HG02798 (cell line): ENCODE measurements at regions not wholly inside any gene's neighbourhood (a gene's known extent, or its start where the extent isn't known, plus 50 kb on each side); places are given as distances from the start of the nearest gene placed in this dataset.

Experiments
- ATAC-seq: cut with Tn5 transposase; IDR thresholded peaks from one replicate; pipeline ENCODE4 v1.9.1; 2021; ENCODE audit warnings: mild to moderate bottlenecking; ENCODE audit not compliant: unreplicated experiment, poor library complexity

GRCh38 chr7:46848944-46849343 is 733.0 kb downstream of the TNS3 start:
- no peak for ATAC-seq

- ATAC-seq, result no peak
Observed at GRCh38 chr7:46848311-46848710, 733.6 kb downstream of the TNS3 start.

- no peak for ATAC-seq
Observed at GRCh38 chr7:46847126-46847525, 734.8 kb downstream of the TNS3 start.

DNA sequence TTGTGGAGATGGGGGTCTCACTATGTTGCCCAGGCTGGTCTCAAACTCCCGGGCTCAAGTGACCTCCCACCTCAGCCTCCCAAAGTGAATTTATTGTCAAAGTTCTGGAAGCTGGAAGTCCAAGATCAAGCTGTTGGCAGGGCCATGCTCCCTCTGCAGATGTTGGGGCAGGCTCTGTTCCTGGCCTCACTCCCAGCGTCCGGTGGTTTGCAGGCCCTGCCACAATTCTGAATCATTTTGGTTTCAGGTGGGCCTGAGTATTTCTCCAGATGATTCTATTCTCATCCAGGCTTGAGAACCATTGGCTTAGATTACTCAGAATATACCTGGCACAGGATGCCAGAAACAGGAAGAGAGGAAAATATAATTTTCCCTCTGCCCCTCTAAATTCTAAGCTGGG is 737.4 kb downstream of the TNS3 start:
- ATAC-seq, result no peak

GRCh38 chr7:46841248-46841647 is 740.7 kb downstream of the TNS3 start:
- ATAC-seq, result no peak

- no peak for ATAC-seq
Observed at GRCh38 chr7:46839651-46840050, 742.3 kb downstream of the TNS3 start.

- ATAC-seq, result no peak
Observed at GRCh38 chr7:46838463-46838862, 743.4 kb downstream of the TNS3 start.

- no peak for ATAC-seq
Observed at GRCh38 chr7:46835556-46835955, 746.4 kb downstream of the TNS3 start.

GRCh38 chr7:46834921-46835320 is 747.0 kb downstream of the TNS3 start:
- ATAC-seq, result no peak

- ATAC-seq, result no peak
Observed at GRCh38 chr7:46833197-46833596, 748.7 kb downstream of the TNS3 start.

DNA sequence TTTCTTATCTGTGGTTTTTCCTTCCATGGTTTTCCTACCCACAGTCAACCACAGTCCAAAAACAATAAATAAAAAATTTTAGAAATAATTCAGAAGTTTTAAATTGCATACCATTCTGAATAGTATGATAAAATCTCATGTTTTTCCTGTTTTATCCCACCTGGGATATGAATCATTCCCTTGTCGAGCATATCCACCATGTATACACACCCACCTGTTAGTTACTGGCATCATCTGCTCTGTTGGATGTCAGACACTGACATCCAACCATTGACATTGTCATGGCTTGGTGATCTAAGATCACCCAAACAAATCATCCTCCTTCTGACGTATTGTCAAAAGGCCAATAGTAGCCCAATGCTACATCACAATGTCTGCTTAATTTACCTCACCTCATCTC is 749.8 kb downstream of the TNS3 start:
- no peak for ATAC-seq

DNA sequence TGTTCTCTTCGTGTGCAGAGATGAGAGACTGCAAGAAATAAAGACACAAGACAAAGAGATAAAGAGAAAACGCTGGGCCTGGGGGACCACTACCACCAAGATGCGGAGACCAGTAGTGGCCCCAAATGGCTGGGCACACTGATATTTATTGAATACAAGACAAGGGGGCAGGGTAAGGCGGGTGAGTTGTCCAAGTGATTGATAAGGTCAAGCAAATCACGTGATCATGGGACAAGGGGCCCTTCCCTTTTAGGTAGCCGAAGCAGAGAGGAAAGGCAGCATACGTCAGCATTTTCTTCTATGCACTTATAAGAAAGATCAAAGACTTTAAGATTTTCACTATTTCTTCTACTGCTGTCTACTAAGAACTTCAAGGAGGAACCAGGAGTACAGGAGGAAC is 762.1 kb downstream of the TNS3 start:
- ATAC-seq, result no peak

DNA sequence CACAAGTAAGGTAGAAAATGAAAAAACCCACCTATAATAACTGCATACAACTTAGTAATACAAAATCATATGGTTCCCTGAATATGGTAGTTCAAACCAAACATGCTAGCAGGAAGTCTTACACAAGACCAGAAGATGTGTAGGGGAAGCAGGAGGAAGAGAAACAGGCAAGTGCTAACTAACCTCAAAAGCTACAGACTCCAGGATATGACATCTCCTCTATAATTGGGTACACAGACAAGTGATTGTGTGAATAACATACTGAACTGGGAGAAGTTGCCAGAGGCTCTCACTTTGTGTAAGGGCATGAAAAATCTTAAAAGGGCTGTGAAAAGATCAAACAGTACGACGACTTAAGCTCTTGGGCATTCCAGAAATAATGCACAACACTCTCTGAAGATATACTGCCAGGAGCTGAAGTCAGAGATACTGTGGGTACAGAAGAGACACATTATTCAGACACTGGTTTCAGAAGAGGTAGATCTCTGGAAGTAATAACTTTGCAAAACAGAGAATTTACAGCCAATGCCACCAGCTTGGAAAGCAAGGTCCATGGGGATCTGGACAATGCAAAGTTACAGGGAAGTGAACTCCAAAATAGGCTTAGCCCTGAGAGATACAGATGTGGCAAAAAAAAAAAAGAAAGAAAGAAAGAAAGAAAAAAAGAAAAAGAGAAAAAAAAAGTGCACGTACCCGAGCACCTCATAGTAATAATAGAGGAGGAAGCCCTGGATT is 767.2 kb downstream of the TNS3 start:
- ATAC-seq, result no peak

GRCh38 chr7:46812101-46812675 is 769.7 kb downstream of the TNS3 start:
- ATAC-seq, result no peak

GRCh38 chr7:46811529-46811928 is 770.4 kb downstream of the TNS3 start:
- no peak for ATAC-seq

DNA sequence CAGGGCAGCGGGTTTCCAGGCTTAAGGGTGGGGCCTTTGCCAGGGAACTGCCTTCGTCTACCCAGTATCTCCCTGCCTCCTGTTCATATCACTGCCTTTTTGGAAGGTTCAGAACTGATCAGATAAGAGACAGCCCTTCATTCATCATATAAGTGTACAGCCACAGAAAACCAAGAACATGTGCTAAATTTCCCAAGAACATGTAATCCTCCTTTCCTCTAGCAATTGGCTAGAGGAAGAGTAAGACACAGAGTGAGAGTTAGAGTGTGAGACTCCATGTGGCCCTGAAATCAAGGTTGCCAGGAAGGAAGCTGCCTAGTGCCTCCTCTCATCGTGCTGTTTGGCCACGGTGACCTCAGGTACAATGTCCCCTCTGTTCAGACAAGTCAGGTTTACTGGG is 770.9 kb downstream of the TNS3 start:
- ATAC-seq, result no peak

DNA sequence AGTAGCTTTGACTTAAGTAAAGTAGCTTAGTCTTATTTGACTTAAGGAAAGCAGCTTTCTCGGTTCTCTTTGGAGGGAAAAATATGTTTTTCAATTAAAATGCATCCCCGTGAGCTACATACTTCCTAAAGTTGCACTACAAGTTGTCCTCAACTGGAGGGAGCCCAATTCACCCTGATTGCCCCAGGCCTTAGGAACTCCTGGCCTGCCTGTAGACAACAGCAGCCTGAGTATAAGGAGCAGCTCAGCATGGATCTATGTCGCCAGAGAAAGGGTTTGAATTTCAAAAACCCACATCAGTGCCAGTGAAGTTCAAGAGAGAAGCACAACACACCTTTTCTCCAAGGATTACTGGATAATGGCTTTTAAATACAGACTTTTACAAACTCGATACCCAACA is 772.0 kb downstream of the TNS3 start:
- ATAC-seq, result no peak

DNA sequence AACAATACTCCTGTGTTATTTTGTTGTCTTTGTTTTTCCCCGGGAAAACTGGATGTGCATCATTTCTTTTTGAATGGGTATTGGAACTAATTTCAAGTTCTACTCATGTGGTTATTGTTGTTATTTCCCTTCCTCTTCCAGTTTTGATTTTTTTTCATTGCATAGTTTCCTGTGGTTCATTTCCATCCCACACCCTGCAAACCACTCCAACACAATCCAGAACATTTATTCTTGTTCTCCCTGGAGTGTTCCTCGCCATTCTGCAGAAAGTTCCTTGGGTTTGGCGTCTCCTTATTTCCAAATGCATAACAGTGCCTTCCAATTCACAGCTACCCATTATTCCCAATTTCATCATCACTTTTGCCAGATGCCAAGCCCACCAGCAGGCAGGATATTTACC is 775.1 kb downstream of the TNS3 start:
- no peak for ATAC-seq

GRCh38 chr7:46802479-46802878 is 779.4 kb downstream of the TNS3 start:
- ATAC-seq, result no peak

GRCh38 chr7:46791188-46791587 is 790.7 kb downstream of the TNS3 start:
- ATAC-seq, result no peak

DNA sequence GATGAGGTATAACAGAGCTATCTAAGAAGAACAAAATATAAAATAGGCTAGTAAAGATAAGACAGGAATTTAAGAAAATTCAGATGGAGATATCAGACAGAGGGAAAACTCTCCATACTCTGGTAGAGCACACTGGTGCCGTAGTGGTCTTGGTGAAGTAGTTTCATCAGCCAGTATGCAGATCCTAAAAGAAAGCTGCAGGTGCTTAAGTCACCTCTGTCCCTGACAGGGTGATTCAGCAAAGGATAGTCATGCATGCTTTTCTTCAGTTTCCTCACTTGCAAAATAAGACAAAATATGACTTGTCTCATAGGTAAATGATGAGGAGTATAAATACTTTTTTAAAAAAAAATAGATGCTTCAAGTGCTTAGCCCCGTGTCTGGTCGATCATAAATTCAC is 794.9 kb downstream of the TNS3 start:
- no peak for ATAC-seq

DNA sequence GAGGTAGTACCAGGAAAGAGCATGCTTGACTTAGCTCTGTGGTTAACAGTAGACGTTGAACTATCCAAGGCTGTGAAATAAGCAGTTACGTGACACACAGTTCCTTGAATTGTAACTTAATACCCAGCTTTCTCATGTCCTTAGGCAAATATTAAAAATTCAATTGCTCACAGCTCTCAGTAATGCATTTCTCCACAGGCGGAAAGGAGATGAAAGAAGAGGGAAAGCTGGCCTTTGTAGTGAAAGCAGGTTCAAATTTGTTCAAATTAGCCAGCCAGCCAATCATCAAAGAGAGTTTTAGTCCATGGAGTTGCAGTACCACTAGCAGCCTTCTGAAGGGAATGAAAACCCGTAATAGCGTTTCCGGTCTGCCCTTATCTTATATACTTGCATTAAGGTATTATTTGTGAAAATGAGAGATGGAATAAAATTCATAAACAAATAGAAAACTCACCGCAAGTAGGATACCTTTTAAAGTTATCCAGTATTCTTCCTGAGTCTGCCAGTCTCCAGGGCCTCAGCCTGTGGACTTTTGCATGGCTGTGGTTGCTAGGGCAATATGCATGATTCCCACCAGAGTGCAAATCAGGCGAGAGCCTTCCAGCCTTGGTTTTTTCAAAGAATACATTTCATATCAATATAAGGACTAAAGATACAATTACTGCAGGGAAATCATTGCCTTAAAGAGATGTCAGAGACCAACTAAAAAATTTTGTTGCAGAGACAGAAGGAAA is 795.5 kb downstream of the TNS3 start:
- ATAC-seq, result no peak
